Activated T-helper 1 cell treated with anti-CD3 and anti-CD28 coated beads, Interleukin-12 subunit alpha, Interleukin-12 subunit beta, Interleukin-2, Interleukin-4 antibody, amounts not matched to agents 30 ng/mL and 10 ng/mL and 1 ng/mL, durations not matched to agents 14 hours and 24 hours and 36 hours (primary cell): ENCODE measurements at regions not wholly inside any gene's neighbourhood (a gene's known extent, or its start where the extent isn't known, plus 50 kb on each side); places are given as distances from the start of the nearest gene placed in this dataset.

Experiments used
- DNase-seq: peaks from one replicate; pipeline ENCODE4 v3.0.0; 2021; ENCODE audit warnings: low spot score
- H3K27ac Mint-ChIP-seq: one replicate; pipeline ENCODE4 v1.8.0; 2021; ENCODE audit warnings: mild to moderate bottlenecking, mixed read lengths
- H3K27me3 Mint-ChIP-seq: one replicate; pipeline ENCODE4 v1.8.0; 2022; ENCODE audit warnings: mild to moderate bottlenecking, moderate library complexity, mixed read lengths; ENCODE audit not compliant: insufficient read depth
- H3K36me3 Mint-ChIP-seq: one replicate; pipeline ENCODE4 v1.8.0; 2021; ENCODE audit warnings: low read depth, mixed read lengths
- H3K4me1 Mint-ChIP-seq: one replicate; pipeline ENCODE4 v1.8.0; 2021; ENCODE audit warnings: low read depth, mixed read lengths
- H3K4me3 Mint-ChIP-seq: one replicate; pipeline ENCODE4 v1.8.0; 2021; ENCODE audit warnings: mild to moderate bottlenecking, moderate library complexity, mixed read lengths
- H3K9me3 Mint-ChIP-seq: one replicate; pipeline ENCODE4 v1.8.0; 2021; ENCODE audit warnings: mixed read lengths
- intact Hi-C: fragments of 100-400 bp; cut with micrococcal nuclease; formaldehyde crosslinking; loops from one replicate; pipeline ENCODE4 v1.15.1; 2024

- H3K27me3 Mint-ChIP-seq: no peaks in the 10 kb centered on the region
- no peaks in the 10 kb centered on the region for H3K4me1 Mint-ChIP-seq
- no peak overlapping the region for H3K27ac Mint-ChIP-seq
These were observed 480.1 kb upstream of the ZNF385D start for GRCh38 chr3:22231061-22231460.

GRCh38 chr3:22236490-22237270, 485.7 kb upstream of the ZNF385D start:
- H3K9me3 Mint-ChIP-seq: no peaks in the 10 kb centered on the region
- H3K4me1 Mint-ChIP-seq: no peaks in the 10 kb centered on the region
- no peak overlapping the region for H3K27ac Mint-ChIP-seq
- intact Hi-C loops: no loop called here
- no peak for DNase-seq
- H3K4me3 Mint-ChIP-seq: no peak overlapping the region
- no peaks in the 10 kb centered on the region for H3K27me3 Mint-ChIP-seq
- no peaks in the 10 kb centered on the region for H3K36me3 Mint-ChIP-seq

More at GRCh38 chr3:22231061-22231460, 480.1 kb upstream of the ZNF385D start:
- H3K4me3 Mint-ChIP-seq: no peak overlapping the region
- H3K36me3 Mint-ChIP-seq: no peaks in the 10 kb centered on the region
- no peaks in the 10 kb centered on the region for H3K9me3 Mint-ChIP-seq
- no peak for DNase-seq
- intact Hi-C loops: no loop called here

- intact Hi-C loops: no loop called here
- Mint-ChIP-seq H3K27ac (no peak overlapping the region), H3K36me3 (no peaks in the 10 kb centered on the region), H3K9me3 (no peaks in the 10 kb centered on the region), H3K4me1 (no peaks in the 10 kb centered on the region), H3K27me3 (no peaks in the 10 kb centered on the region), H3K4me3 (no peak overlapping the region)
- DNase-seq: no peak
These were observed 488.0 kb upstream of the ZNF385D start for GRCh38 chr3:22239011-22239410.

GRCh38 chr3:22241110-22241509, 490.1 kb upstream of the ZNF385D start:
- Mint-ChIP-seq H3K4me1 (no peaks in the 10 kb centered on the region), H3K27me3 (no peaks in the 10 kb centered on the region), H3K9me3 (no peaks in the 10 kb centered on the region), H3K36me3 (no peaks in the 10 kb centered on the region), H3K27ac (no peak overlapping the region), H3K4me3 (no peak overlapping the region)
- intact Hi-C loops: no loop called here
- DNase-seq: no peak

- intact Hi-C loops: no loop called here
- Mint-ChIP-seq H3K27me3 (no peaks in the 10 kb centered on the region), H3K4me1 (no peaks in the 10 kb centered on the region), H3K9me3 (no peaks in the 10 kb centered on the region), H3K4me3 (no peak overlapping the region), H3K36me3 (no peaks in the 10 kb centered on the region), H3K27ac (no peak overlapping the region)
- no peak for DNase-seq
These were observed 493.9 kb upstream of the ZNF385D start for GRCh38 chr3:22244761-22245521.

DNA sequence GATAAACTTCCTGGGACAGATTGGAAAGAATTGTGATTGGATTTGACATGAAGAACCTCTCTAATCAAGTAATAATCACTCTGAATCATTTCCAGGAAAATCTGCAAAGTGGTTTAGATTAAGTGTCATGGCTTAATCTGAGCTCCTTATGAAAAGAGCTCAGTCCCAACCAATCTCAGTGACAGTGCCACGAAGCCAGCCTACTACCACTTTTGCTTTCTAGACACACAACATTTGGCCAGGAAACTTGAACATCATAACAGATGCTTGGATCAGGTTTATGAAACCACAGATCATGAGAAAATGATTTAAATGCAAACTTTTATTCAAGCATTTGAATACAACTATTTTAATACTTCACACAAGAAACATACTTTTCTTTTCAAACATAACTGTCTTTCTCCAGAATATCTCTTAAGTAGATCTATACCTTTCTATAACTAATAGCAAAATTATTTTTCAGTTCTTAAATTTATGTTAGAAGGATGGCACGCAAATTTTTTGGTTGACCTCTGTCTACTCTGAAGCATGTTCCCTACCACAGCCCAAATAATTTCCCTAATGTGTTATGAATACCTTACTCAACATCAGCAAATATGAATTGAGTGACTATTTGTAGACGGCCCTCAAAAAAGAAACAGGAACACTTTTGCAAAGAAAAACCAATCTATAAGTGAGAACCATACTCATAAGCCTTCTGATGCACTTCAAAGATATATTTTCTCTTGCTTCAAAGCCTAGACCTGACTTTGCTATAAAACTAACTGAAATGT, 495.0 kb upstream of the ZNF385D start:
- no peak for DNase-seq
- intact Hi-C loops: no loop called here
- no peaks in the 10 kb centered on the region for H3K36me3 Mint-ChIP-seq
- H3K9me3 Mint-ChIP-seq: no peaks in the 10 kb centered on the region
- no peaks in the 10 kb centered on the region for H3K27me3 Mint-ChIP-seq
- no peak overlapping the region for H3K4me3 Mint-ChIP-seq
- H3K4me1 Mint-ChIP-seq: no peaks in the 10 kb centered on the region
- no peak overlapping the region for H3K27ac Mint-ChIP-seq

DNA sequence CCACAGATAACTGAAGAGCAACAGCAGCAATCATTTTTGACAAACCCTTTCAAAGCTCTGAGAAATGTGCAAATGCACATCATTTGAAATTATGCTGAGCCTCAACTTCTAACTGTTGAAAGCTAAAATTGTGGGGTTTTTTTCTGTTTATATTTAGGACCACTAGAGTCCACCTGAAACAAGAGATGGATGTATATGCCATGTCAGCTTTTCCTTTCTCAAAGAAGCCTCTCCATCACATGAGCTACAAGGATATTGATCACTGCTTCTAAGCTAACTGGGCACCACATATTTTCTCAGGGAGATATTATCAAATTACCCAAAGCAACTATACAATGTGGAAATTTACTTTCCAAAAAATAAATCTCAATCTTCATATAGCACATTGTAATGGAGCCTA, 498.6 kb upstream of the ZNF385D start:
- Mint-ChIP-seq H3K27ac (no peak overlapping the region), H3K4me3 (no peak overlapping the region), H3K4me1 (no peaks in the 10 kb centered on the region), H3K36me3 (no peaks in the 10 kb centered on the region), H3K9me3 (no peaks in the 10 kb centered on the region), H3K27me3 (no peaks in the 10 kb centered on the region)
- no peak for DNase-seq
- intact Hi-C loops: no loop called here

GRCh38 chr3:22257252-22257651, 506.2 kb upstream of the ZNF385D start:
- no peak overlapping the region for H3K4me3 Mint-ChIP-seq
- intact Hi-C loops: no loop called here
- H3K4me1 Mint-ChIP-seq: no peaks in the 10 kb centered on the region
- no peaks in the 10 kb centered on the region for H3K27me3 Mint-ChIP-seq
- H3K36me3 Mint-ChIP-seq: no peaks in the 10 kb centered on the region
- no peak overlapping the region for H3K27ac Mint-ChIP-seq
- H3K9me3 Mint-ChIP-seq: no peaks in the 10 kb centered on the region
- no peak for DNase-seq

- Mint-ChIP-seq H3K27me3 (no peaks in the 10 kb centered on the region), H3K9me3 (no peaks in the 10 kb centered on the region), H3K27ac (no peak overlapping the region), H3K4me3 (no peak overlapping the region), H3K4me1 (no peaks in the 10 kb centered on the region), H3K36me3 (no peaks in the 10 kb centered on the region)
- no peak for DNase-seq
- intact Hi-C loops: no loop called here
These were observed 511.4 kb upstream of the ZNF385D start for GRCh38 chr3:22262386-22262785.

- intact Hi-C loops: no loop called here
These were observed 512.0 kb upstream of the ZNF385D start for GRCh38 chr3:22263042-22263441.

GRCh38 chr3:22265403-22265802, 514.4 kb upstream of the ZNF385D start:
- Mint-ChIP-seq H3K9me3 (no peaks in the 10 kb centered on the region), H3K4me1 (no peaks in the 10 kb centered on the region), H3K36me3 (no peaks in the 10 kb centered on the region), H3K27ac (no peak overlapping the region), H3K27me3 (no peaks in the 10 kb centered on the region), H3K4me3 (no peak overlapping the region)
- intact Hi-C loops: no loop called here
- DNase-seq: no peak

More at GRCh38 chr3:22263042-22263441, 512.0 kb upstream of the ZNF385D start:
- Mint-ChIP-seq H3K27me3 (no peaks in the 10 kb centered on the region), H3K4me1 (no peaks in the 10 kb centered on the region), H3K36me3 (no peaks in the 10 kb centered on the region), H3K9me3 (no peaks in the 10 kb centered on the region), H3K27ac (no peak overlapping the region), H3K4me3 (no peak overlapping the region)
- no peak for DNase-seq

DNA sequence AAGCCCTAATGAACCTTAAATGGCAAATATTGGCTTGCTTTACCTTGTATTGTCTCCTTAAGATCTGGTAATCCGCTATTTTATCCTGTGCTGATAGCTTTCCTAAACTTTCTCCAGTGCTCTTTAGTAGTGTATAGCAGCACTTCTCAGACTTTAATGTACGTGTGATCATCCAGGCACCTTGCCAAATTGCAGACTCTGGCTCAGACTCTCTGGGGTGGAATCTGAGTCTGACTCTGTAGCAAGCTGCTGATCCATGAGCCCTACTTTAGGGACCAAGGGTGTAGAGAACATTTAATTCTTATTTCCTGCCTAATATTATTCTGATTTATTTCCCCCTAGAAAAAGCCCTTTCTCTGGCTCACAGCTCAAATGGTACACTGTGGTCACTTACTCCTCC, 518.8 kb upstream of the ZNF385D start:
- Mint-ChIP-seq H3K4me3 (no peak overlapping the region), H3K9me3 (peaks cover 4% of the 10 kb centered on the region), H3K4me1 (no peaks in the 10 kb centered on the region), H3K36me3 (no peaks in the 10 kb centered on the region), H3K27me3 (no peaks in the 10 kb centered on the region), H3K27ac (no peak overlapping the region)
- DNase-seq: no peak
- intact Hi-C loops: no loop called here

- no peaks in the 10 kb centered on the region for H3K4me1 Mint-ChIP-seq
- no peak for DNase-seq
- H3K27ac Mint-ChIP-seq: no peak overlapping the region
- H3K36me3 Mint-ChIP-seq: no peaks in the 10 kb centered on the region
- H3K27me3 Mint-ChIP-seq: no peaks in the 10 kb centered on the region
- no peak overlapping the region for H3K4me3 Mint-ChIP-seq
- peaks cover 4% of the 10 kb centered on the region for H3K9me3 Mint-ChIP-seq
- intact Hi-C loops: no loop called here
These were observed 525.3 kb upstream of the ZNF385D start for GRCh38 chr3:22276351-22276750.
